CD4-positive, alpha-beta memory T cell (primary cell): ENCODE measurements at regions not wholly inside any gene's neighbourhood (a gene's known extent, or its start where the extent isn't known, plus 50 kb on each side); places are given as distances from the start of the nearest gene placed in this dataset.
"Not testable (repeated sequence)": the region's sequence is repeated elsewhere in the genome, so short reads cannot be mapped to it uniquely, and the experiment has no call there.

Experiments
- CTCF ChIA-PET: fragments of 350-600 bp; sonication (Branson Sonifier 250); formaldehyde crosslinking; loops from one replicate; lab custom pipeline; 2021; ENCODE audit warnings: inconsistent platforms; ENCODE audit not compliant: partially characterized antibody; lab: Charles Lee
- POLR2A ChIA-PET: fragments of 350-600 bp; sonication (Branson Sonifier 250); formaldehyde crosslinking; loops from one replicate; lab custom pipeline; 2021; ENCODE audit not compliant: partially characterized antibody; lab: Charles Lee
- DNase-seq, 5 donors: peaks; one replicate each; pipeline versions ENCODE4 v3.0.0 to v3.0.0-alpha.2; 2020 to 2022; ENCODE audit warnings: mixed read lengths in 1 of 5
- H3K27ac ChIP-seq: one replicate; pipeline ENCODE4 v1.7.0; 2013; ENCODE audit warnings: low read depth, low read length
- H3K27me3 ChIP-seq: 2 replicates; pipeline ENCODE4 v1.7.0; 2013; ENCODE audit warnings: mild to moderate bottlenecking, low read length, moderate library complexity; ENCODE audit not compliant: insufficient read depth
- H3K36me3 ChIP-seq: 2 replicates; pipeline ENCODE4 v1.7.0; 2013; ENCODE audit warnings: mild to moderate bottlenecking, low read length, moderate library complexity; ENCODE audit not compliant: insufficient read depth
- H3K4me1 ChIP-seq: 2 replicates; pipeline ENCODE4 v1.7.0; 2013; ENCODE audit warnings: mild to moderate bottlenecking, low read length, moderate library complexity; ENCODE audit not compliant: insufficient read depth
- H3K4me3 ChIP-seq, 2 donors: one replicate each; pipeline ENCODE4 v1.7.0; 2013; ENCODE audit warnings: low read length in 2 of 2, mild to moderate bottlenecking in 1 of 2
- H3K9me3 ChIP-seq, 2 donors: one replicate each; pipeline ENCODE4 v1.7.0; 2013; ENCODE audit warnings: low read length in 2 of 2, control low read depth in 1 of 2; ENCODE audit not compliant: control insufficient read depth in 1 of 2
- H3K27ac Mint-ChIP-seq, 7 donors: one replicate each; pipeline ENCODE4 v1.8.0; 2020 to 2021; ENCODE audit warnings: mixed read lengths in 7 of 7, mild to moderate bottlenecking in 6 of 7, inconsistent platforms in 3 of 7, moderate library complexity in 3 of 7
- H3K27me3 Mint-ChIP-seq, 2 donors: one replicate each; pipeline ENCODE4 v1.8.0; 2020 to 2021; ENCODE audit warnings: mixed read lengths in 2 of 2
- H3K36me3 Mint-ChIP-seq, 2 donors: one replicate each; pipeline ENCODE4 v1.8.0; 2020 to 2021; ENCODE audit warnings: mixed read lengths in 2 of 2, inconsistent platforms in 1 of 2, mild to moderate bottlenecking in 1 of 2
- H3K4me1 Mint-ChIP-seq, 4 donors: one replicate each; pipeline ENCODE4 v1.8.0; 2020 to 2021; ENCODE audit warnings: mixed read lengths in 4 of 4, mild to moderate bottlenecking in 1 of 4
- H3K4me3 Mint-ChIP-seq, 8 donors: one replicate each; pipeline ENCODE4 v1.8.0; 2020 to 2021; ENCODE audit warnings: mixed read lengths in 8 of 8, mild to moderate bottlenecking in 7 of 8, moderate library complexity in 6 of 8, inconsistent platforms in 3 of 8
- H3K9me3 Mint-ChIP-seq, 8 donors: one replicate each; pipeline ENCODE4 v1.8.0; 2020 to 2021; ENCODE audit warnings: mixed read lengths in 8 of 8, mild to moderate bottlenecking in 5 of 8, inconsistent platforms in 3 of 8, moderate library complexity in 1 of 8
- intact Hi-C: fragments of 100-400 bp; cut with micrococcal nuclease; formaldehyde crosslinking; loops from one replicate; pipeline ENCODE4 v1.15.1; 2023

DNA sequence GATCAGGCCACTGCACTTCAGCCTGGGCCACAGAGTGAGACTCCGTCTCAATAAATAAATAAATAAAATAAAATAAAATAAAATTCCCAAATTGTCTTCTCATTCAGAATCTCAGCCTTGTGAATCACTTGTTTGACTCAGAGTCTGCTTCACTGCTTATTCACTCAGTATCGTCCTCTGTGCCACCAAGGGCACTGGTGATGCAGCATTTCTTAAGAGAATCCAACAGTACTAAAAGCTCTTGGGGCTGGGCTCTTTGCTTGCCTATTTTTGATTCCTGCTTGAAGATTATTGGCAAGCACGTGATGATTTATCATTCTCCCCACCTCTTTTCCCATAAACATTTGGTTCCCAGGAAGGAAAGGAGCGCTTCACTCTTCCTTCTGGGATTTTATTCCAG lies 54.8 kb upstream of the HMGB1 start:
- Histone ChIP-seq H3K27ac (no peak overlapping the region), H3K4me3 (no peak overlapping the region), H3K27me3 (no peaks in the 10 kb centered on the region), H3K36me3 (no peaks in the 10 kb centered on the region), H3K4me1 (no peaks in the 10 kb centered on the region), H3K9me3 (no peaks in the 10 kb centered on the region)
- Mint-ChIP-seq H3K27me3 (no peaks in the 10 kb centered on the region), H3K4me1 (peaks cover 4 to 7% (median 4%) of the 10 kb centered on the region in 4 donors), H3K36me3 (no peaks in the 10 kb centered on the region), H3K9me3 (no peaks in the 10 kb centered on the region), H3K27ac (no peak overlapping the region), H3K4me3 (no peak overlapping the region)
- intact Hi-C loops = no loop called here
- POLR2A ChIA-PET = no interaction called here
- CTCF ChIA-PET = no interaction called here
- DNase-seq = no peak

DNA sequence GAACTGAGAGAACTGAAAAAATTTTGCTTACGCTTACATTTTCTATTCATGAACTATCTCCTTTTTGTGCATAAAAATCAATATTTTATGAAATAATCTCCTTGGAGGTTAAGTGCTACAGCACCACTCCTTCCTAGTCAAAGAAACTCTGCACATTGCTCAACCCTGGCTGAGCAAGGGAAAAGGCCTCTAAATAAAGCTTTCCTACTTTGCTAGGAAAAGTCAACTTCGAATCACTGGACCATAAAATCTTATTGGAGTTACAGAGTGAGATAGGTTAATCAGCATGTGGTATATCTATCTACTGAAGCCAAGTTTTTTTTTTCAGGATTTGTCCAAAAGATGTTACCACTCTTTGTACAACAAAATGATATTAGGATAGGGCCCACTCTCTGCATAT lies 57.5 kb upstream of the HMGB1 start:
- Mint-ChIP-seq H3K36me3 (no peaks in the 10 kb centered on the region), H3K27ac (no peak overlapping the region), H3K4me3 (no peak overlapping the region), H3K27me3 (no peaks in the 10 kb centered on the region), H3K9me3 (peaks cover 0 to 1% (median 0%) of the 10 kb centered on the region in 8 donors), H3K4me1 (peaks cover 4 to 10% (median 7%) of the 10 kb centered on the region in 4 donors)
- intact Hi-C loops = no loop called here
- H3K4me1 ChIP-seq = no peaks in the 10 kb centered on the region
- CTCF ChIA-PET = no interaction called here
- no peaks in the 10 kb centered on the region for H3K9me3 ChIP-seq
- H3K36me3 ChIP-seq = no peaks in the 10 kb centered on the region
- POLR2A ChIA-PET = interaction anchor here (0.6 kb wide), 1 partner anchor 11 kb away, joined by 3 read pairs; no protein-coding TSS in a partner anchor
- no peaks in the 10 kb centered on the region for H3K27me3 ChIP-seq
- no peak overlapping the region for H3K4me3 ChIP-seq
- no peak for DNase-seq
- no peak overlapping the region for H3K27ac ChIP-seq

DNA sequence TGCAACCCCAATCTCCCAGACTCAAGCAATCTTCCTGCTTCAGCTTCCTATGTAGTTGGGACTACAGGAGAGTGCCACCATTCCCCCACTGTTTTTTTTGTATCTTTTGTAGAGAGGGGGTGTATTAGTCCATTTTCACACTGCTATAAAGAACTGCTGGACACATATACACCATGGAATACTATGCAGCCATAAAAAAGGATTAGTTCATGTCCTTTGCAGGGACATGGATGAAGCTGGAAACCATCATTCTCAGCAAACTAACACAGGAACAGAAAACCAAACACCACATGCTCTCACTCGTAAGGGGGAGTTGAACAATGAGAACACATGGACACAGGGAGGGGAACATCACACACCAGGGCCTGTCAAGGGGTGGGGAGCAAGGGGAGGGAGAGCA lies 58.1 kb upstream of the HMGB1 start:
- H3K27me3 ChIP-seq, H3K36me3 ChIP-seq, CTCF ChIA-PET, H3K4me3 Mint-ChIP-seq, H3K4me3 ChIP-seq, H3K27me3 Mint-ChIP-seq, H3K27ac ChIP-seq, H3K4me1 Mint-ChIP-seq, H3K9me3 Mint-ChIP-seq, intact Hi-C loops, H3K4me1 ChIP-seq, H3K36me3 Mint-ChIP-seq, DNase-seq, H3K9me3 ChIP-seq: not testable (repeated sequence)
- POLR2A ChIA-PET = interaction anchor here (0.6 kb wide), 1 partner anchor 12 kb away, joined by 3 read pairs; no protein-coding TSS in a partner anchor
- H3K27ac Mint-ChIP-seq = peak overlapping the region in 1 of 7 donors; percentile 69

DNA sequence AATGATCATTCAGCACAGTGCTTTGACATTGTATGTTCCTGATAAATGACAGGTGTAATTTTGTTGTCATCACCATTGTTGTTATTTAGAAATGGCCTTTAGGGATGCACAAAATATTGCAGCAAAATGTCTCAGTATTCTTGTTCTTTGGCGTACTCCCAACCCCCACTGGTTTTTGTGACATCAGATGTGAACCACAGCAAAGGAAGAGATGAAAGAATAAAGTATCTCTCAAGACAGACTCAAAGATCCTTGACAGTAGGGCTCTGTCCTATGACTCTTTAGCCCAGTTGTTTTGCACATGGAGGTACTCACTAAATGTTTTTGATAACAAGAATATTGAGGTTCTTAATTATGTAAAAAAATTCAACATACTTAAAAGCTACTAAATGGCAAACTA lies 59.5 kb upstream of the HMGB1 start:
- H3K36me3 ChIP-seq, H3K27ac ChIP-seq, H3K27me3 ChIP-seq, H3K36me3 Mint-ChIP-seq, H3K9me3 ChIP-seq, intact Hi-C loops, POLR2A ChIA-PET, H3K4me3 ChIP-seq, H3K4me1 Mint-ChIP-seq, H3K27me3 Mint-ChIP-seq, CTCF ChIA-PET, H3K4me1 ChIP-seq, H3K9me3 Mint-ChIP-seq: not testable (repeated sequence)
- peak overlapping the region in 1 of 8 donors; percentile 61 for H3K4me3 Mint-ChIP-seq
- peak overlapping the region in 1 of 7 donors; percentile 69 for H3K27ac Mint-ChIP-seq
- peak in 4 of 5 donors; percentile 24 to 35 (median 34) for DNase-seq

DNA sequence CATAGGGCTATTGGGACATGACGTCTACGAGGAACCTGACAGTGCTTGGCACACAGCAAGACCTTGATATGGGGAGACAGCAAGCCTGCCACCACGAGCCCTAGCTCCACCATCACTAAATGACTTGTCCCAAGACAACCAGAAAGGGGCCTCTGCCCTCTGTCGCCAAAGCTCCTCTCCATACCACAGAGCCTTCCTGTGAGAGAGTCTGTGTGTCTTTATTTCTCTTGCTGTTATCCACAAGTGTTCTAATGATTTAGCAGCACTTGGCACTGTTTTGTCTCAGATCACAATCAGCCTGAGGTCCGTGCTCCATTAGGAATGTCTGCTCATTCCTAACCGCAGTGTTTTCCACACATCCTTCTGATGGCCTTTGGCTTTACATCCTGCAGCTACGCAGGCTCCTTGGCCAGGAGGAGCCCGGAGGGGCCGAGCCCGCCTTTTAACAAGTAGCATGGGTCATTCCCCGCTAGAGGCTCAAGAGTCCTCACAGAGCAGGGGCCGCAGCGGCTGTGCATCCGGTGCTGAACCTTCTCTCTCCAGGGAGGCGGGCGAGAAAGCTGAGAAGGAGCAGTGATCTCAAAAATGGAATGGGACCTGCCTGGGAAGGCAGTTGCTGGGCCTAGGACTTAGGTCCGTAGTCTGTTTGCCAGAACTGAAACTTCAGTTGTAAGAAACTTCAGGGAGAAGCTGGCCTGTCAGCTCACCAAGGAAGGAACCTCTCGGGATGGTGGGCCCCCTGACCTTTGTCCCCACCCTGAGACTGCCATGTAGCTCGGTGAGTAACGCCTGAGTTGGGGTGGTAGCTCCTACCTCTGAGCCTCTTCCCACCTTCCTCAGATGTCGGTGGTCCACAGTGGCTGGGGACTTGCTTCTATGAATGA lies 61.1 kb upstream of the HMGB1 start:
- no peaks in the 10 kb centered on the region for H3K27me3 Mint-ChIP-seq
- peaks cover 4 to 10% (median 7%) of the 10 kb centered on the region in 4 donors for H3K4me1 Mint-ChIP-seq
- Histone ChIP-seq H3K4me3 (no peak overlapping the region), H3K27ac (no peak overlapping the region), H3K9me3 (no peaks in the 10 kb centered on the region), H3K4me1 (no peaks in the 10 kb centered on the region), H3K27me3 (no peaks in the 10 kb centered on the region), H3K36me3 (no peaks in the 10 kb centered on the region)
- H3K36me3 Mint-ChIP-seq = no peaks in the 10 kb centered on the region
- ChIA-PET POLR2A (no interaction called here), CTCF (interaction anchor here (1.3 kb wide), 1 partner anchor 11 kb away, joined by 5 read pairs; no protein-coding TSS in a partner anchor)
- no peak for DNase-seq
- no peak overlapping the region for H3K4me3 Mint-ChIP-seq
- intact Hi-C loops = no loop called here
- H3K27ac Mint-ChIP-seq = peak overlapping the region in 1 of 7 donors; percentile 3
- H3K9me3 Mint-ChIP-seq = peaks cover 0 to 1% (median 0%) of the 10 kb centered on the region in 8 donors

DNA sequence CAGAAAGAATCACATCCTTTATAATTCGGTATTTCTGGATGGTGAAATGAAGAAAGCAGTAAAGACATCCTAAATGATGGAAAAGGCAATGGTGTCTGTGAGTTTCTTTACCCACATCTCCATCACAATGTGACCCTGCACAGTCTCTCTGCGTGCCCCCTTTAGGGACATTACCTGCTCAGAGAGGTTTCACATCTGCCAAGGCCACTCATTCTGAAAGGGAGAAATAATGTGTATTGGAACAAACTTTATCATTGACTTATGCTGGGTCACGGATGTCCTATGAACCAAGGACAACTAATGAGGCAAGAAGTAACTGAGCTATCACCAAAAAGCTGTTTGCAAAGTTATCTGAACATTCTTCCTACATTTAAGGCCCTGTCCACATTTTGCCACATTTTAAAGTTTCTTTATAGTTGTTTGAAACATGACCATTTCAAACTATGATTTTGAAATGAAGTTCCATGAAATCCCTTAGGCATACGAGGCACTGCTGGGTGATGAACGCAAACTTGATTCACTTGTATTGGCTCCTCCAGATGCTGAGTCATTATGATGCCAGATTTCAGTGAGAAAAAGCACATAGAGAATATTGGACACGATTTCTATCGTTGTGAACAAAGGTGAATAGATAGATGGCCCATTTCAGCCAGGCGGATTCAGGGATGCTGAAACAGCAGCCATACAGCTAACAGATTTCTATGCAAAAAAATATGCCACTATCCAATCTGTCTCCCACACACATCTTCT lies 63.5 kb upstream of the HMGB1 start:
- Mint-ChIP-seq H3K36me3 (no peaks in the 10 kb centered on the region), H3K9me3 (peaks cover 0 to 1% (median 0%) of the 10 kb centered on the region in 8 donors), H3K4me1 (peaks cover 4 to 10% (median 7%) of the 10 kb centered on the region in 4 donors), H3K4me3 (no peak overlapping the region), H3K27ac (no peak overlapping the region), H3K27me3 (no peaks in the 10 kb centered on the region)
- ChIA-PET CTCF (no interaction called here), POLR2A (no interaction called here)
- H3K4me3 ChIP-seq = no peak overlapping the region
- H3K36me3 ChIP-seq = no peaks in the 10 kb centered on the region
- no peak for DNase-seq
- no peaks in the 10 kb centered on the region for H3K4me1 ChIP-seq
- intact Hi-C loops = no loop called here
- H3K27me3 ChIP-seq = no peaks in the 10 kb centered on the region
- H3K27ac ChIP-seq = no peak overlapping the region
- H3K9me3 ChIP-seq = no peaks in the 10 kb centered on the region

DNA sequence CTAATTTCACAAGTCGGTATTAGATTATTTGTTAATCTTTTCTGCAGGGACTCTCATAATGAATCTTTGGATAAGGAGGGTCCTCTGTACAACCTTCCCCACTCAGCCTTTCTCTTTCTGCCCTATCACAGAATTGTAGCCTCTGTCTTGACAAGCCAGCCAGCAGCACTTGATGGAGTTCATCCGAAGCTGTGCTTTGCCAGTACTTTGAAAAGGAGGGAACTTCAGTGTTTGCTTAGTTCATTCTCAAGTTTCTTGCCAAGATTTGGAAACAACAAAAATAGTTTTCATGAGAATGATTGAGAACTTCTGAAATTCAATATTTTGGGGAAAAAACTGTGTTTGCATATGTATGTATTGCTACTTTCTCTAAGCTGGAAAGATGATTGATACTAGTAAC lies 69.3 kb upstream of the HMGB1 start:
- Mint-ChIP-seq H3K4me1 (no peaks in the 10 kb centered on the region), H3K36me3 (no peaks in the 10 kb centered on the region), H3K4me3 (no peak overlapping the region), H3K9me3 (no peaks in the 10 kb centered on the region), H3K27ac (no peak overlapping the region), H3K27me3 (no peaks in the 10 kb centered on the region)
- H3K4me1 ChIP-seq = no peaks in the 10 kb centered on the region
- no peak overlapping the region for H3K4me3 ChIP-seq
- no peaks in the 10 kb centered on the region for H3K27me3 ChIP-seq
- ChIA-PET CTCF (no interaction called here), POLR2A (interaction anchor here (0.6 kb wide), 1 partner anchor 17 kb away, joined by 5 read pairs; no protein-coding TSS in a partner anchor)
- intact Hi-C loops = no loop called here
- no peak overlapping the region for H3K27ac ChIP-seq
- H3K36me3 ChIP-seq = no peaks in the 10 kb centered on the region
- no peaks in the 10 kb centered on the region for H3K9me3 ChIP-seq
- DNase-seq = no peak
